HCEC 1CT (cell line): ENCODE measurements at regions not wholly inside any gene's neighbourhood (a gene's known extent, or its start where the extent isn't known, plus 50 kb on each side); places are given as distances from the start of the nearest gene placed in this dataset.

ENCODE experiments used
- DNase-seq: peaks from one replicate; pipeline ENCODE4 v3.0.0-alpha.2; 2017

GRCh38 chr10:83592337-83592935 is 546.9 kb upstream of the GHITM start:
- DNase-seq, result no peak

DNA sequence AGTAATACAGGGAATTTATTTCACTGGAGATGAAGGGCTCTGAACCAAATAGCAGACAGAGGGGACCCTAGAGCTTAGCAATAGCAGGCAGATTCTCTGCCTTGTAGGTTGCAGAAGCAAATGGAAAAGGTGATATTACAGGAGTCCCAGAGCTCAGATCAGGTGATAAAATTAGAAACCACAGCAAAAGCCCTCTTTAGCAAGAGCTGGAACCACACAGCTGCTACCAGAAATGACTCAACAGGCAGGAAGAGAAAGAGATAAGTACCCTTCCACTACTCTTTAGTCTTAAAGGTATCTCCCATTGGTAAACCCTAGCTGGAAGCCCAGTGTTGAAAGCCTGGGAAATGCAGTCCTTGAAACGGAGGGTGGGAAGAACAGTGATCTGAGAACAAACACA is 535.6 kb upstream of the GHITM start:
- no peak for DNase-seq

- DNase-seq, result no peak
Measured at GRCh38 chr10:83605783-83606630, 533.3 kb upstream of the GHITM start.

DNA sequence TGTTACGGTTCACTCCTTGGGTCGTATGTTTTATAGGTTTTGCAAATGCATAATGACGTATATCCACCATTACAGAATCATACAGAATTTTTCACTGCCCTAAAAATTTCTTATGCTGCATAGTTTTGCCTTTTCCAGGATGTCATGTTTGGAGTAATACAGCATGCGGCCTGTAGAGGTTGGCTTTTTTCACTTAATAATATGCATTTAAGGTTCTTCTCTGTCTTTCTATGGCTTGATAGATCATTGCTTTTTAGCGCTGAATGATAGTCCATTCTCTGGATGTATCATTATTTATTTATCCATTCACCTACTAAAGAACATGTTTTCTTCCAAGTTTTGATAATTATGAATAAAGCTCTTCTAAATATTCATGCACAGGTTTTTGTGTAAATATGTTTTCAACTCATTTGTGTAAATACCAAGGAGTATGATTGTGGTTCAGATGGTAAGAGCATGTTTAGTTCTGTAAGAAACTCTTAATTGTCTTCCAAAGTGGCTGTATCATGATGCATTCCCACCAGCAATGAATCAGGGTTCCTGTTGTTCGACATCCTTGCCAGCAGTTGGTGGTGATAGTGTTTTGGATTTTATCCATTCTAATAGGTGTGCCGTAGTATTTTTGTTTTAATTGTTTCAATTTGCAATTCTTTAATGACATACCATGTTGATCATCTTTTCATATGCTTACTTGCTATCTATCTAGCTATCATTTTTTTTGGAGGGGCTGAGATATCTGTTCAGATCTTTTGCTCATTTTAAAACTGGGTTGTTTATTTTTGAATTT is 531.2 kb upstream of the GHITM start:
- no peak for DNase-seq

DNA sequence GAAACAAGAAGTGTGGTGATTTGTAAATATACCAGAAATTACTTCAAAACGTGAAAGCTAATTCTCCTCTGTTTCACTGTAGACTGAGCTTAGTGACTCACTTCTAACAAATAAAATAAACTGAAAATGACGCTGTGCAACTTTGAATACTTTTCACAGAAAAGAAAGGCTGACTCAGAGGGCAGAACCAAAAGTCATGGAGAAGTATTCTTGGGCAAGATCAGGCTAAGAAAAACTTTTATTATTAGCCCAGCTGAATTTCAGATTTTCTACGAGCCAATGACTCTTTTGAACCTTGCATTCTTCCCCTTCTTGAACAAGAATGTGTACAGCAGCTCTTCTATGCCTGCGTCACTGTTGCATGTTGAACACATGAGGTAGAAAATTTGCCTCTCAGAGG is 527.3 kb upstream of the GHITM start:
- no peak for DNase-seq

DNA sequence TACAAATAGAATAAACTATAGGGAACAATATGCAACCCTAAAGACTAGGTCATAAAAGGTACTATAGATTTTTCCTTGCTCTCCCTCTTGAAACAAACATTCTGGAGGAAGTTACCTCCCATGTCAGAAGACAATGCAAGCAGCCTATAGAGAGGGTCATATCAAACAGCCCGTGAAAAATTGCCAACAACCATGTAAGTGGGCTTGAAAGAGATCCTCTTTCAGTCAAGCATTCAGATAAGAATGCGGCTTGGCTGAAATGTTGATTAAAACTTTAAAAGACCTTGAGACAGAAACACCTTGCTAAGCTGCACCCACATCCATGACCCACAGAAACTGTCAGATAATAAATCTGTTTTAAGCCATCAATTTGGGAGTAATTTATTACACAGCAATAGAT is 526.6 kb upstream of the GHITM start:
- DNase-seq, result no peak

DNA sequence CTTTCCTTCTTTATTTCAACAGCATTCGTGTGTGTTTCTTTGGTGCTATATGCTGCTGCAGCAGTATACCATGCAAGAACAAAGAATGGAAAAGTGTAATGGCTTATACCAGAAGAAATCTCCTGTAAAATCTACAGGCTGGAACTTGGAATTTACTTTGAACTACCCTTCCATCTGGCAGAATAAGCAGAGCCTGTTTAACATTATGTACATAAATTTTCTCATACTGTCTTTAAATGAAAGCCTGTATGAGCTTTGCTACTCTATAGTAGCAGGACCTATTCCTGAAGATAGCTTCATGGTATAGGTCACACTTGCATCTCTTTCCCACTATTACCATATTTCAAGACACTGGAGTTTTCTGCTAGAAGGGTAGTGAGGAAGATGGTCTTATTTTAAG is 522.1 kb upstream of the GHITM start:
- no peak for DNase-seq

DNA sequence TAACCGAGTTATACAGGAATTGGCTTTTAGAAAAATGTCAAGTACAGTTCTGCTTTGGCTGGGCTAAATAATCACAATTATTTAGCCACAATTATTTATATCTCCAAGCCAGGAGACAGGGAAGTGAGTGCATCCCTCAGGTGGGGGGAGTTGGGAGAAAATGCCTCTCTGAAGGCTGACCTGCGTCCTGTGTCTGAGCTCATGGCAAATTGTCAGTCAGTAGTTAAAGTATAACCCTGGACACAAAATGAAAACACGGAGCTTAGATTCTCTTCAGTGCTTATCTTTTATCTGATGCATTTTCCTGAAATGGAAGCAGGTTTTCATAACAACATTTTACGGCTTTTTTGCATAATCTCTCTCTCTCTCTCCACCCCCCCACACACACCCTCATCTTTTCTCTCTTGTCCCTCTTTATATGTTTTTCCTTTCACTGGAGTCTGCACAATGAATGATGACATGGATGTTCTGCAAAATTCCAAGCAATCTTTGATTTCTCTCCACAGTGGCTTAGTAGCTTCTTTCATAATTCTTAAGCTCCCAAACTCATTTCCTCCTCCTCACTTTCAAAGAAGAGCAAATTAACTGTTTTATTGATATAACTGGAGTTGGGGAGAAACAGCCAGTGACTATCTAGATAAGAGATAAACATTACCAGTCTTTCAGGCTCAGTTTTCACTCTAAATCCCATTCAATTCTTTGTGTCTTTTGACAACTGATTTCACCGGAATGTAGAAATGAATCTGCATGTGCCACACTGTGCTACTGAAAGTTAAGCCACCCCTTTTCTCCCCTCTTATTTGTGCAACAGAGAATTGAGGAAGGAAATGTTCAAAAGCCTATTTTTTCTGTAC is 521.4 kb upstream of the GHITM start:
- no peak for DNase-seq

GRCh38 chr10:83625831-83626360 is 513.4 kb upstream of the GHITM start:
- no peak for DNase-seq

- DNase-seq, result no peak
Measured at GRCh38 chr10:83632701-83633100, 506.6 kb upstream of the GHITM start.

DNA sequence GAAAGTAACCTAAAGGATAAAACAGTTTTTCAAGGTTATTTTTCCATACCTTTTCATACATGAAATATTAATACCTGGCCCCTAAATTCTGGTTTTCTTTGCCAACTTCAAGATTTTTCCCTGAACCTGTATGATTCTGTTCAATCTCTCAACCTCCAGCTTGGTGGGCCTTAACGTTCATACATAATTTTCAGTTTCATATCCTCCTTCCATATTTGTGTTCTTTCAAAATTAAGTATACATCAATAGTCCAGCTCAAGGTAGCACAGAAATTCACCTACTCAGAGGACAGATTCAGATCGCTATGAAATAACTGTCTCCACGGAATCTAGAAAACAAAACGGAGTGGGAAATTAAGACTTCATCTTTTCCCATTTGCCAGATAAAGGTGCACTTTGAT is 505.8 kb upstream of the GHITM start:
- no peak for DNase-seq

- no peak for DNase-seq
Measured at GRCh38 chr10:83636826-83637225, 502.5 kb upstream of the GHITM start.

GRCh38 chr10:83647526-83647925 is 491.8 kb upstream of the GHITM start:
- no peak for DNase-seq

DNA sequence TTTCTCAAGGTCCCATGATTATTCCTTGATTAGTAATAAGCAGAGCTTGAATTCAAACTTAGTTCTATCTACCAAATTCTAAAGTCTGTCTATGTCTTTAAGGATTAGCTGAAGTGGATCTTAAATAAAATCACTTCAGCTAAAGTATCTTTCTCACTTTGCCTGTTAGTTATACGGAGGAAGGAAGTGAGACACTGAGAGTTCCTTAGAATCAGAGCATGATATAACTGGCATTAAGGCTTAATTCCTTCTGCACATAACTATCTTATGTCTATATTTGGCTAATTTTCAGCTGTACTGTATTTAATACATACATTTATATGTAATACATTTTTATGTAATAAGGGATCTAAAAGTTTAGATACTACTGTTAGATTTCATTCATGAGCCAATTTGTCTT is 491.1 kb upstream of the GHITM start:
- DNase-seq, result no peak

- no peak for DNase-seq
Measured at GRCh38 chr10:83649471-83649870, 489.8 kb upstream of the GHITM start.

DNA sequence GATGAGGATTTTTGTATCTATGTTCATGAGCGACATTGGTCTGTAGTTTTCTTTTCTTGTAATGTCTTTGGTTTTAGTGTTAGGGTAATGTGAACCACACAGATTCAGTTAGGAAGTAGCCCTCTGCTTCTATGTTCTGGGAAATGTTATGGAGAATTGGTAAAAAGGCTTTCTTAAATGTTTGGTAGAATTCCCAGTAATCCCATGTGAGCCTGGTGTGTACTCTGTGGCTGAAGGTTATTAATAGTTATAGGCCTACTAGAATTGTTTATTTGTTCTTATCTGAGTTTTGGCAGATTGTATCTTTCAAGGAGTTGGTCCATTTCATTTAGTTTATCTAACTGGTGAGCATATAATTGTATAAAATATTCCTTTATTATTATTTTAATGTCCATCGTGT is 484.6 kb upstream of the GHITM start:
- no peak for DNase-seq

DNA sequence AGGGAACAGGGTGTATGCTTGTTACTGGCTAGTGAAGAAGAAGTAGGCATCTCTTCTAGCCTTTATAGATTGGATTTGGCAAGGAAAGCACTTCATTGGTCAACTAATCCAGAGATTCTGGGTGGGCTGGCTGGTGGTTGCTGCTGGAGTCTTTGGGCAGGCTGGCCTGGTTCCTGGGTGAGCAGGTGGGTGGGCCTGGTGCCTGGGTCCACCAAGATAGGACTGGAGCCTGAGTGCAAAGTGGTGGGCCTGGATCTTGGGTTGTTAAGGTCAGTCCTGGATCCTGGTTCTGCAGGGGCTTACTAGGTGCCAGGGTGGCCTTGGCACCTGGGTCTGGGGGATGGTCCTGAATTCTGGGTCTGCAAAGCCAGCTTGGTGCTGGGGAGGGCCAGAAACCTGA is 482.4 kb upstream of the GHITM start:
- DNase-seq, result no peak

DNA sequence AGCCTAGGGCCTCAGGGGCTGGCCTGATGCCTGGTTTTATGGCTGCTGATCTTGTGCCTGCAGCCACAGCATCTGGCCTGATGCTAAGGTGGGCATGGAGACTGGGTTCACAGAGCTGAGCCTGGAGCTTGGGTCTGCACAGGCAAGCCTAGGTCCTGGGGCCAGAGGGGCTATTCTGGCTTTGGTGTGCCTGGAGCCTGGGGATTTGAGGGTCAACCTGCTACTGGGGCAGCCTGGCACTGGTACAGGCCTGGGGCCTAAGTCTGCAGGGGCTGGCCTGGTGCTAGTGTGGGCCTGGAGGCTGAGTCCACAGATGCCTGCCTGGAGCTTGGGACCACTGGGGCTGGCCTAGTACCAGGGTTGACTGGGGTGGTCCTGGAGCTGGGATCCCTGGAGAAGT is 481.8 kb upstream of the GHITM start:
- DNase-seq, result no peak

DNA sequence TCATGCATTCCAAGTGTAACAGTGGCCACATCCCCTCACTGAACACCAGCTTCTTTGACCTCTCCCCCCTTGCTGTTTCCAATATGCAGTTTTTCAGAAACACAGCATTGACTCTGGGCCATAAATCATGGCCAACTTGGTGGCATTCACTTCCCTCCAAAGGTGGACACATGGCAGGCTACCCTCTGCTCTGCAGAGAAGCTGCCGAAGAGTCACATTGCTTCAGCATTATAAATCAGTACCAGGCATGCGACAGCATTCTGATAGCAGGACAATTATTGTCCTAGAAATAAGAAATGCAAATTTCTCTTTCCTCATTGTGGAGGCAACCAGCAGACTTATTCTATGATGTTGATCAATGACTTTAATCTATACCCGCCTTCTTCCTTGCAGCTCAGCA is 475.4 kb upstream of the GHITM start:
- DNase-seq, result no peak

DNA sequence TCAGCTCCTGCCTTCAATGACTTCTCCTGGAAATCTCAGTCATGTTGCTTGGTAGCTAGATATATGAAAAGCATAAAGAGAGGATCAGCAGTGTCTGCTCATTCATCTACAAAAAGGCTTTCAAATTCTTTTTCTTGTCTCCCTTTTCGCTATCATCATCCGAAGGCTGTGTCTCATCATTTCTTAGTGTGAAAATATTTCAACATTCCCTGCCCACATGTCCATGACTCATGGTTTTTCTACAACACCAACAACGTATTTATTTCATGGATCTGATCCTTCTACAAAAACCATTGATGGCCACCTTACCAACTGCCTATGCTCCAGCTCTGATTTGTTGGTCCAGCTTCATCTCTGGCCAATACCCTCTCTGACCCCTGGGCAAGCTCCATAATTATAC is 472.5 kb upstream of the GHITM start:
- no peak for DNase-seq

GRCh38 chr10:83667594-83667993 is 471.7 kb upstream of the GHITM start:
- DNase-seq, result no peak

DNA sequence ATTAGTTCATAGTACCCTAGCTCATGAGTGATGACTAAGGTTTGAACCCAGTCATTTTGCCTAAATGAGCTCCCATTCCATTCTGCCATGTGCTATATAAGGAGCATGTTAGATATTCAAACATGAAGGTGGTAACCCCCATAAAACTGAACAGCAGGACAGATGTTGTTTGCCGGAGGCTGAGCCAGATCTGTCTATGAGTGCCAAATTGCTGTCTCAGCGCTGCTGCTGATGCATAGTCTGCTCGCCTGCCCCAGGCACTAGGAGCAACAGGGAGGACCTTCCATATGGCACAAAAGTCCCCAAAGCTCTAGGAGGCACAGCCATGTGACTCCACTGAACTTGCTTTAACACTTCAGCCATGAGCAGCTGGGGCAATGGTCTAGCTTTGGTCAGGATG is 466.0 kb upstream of the GHITM start:
- no peak for DNase-seq

- DNase-seq, result no peak
Measured at GRCh38 chr10:83677795-83678194, 461.5 kb upstream of the GHITM start.
